Osteoblast (primary cell): ENCODE measurements at regions not wholly inside any gene's neighbourhood (a gene's known extent, or its start where the extent isn't known, plus 50 kb on each side); places are given as distances from the start of the nearest gene placed in this dataset.

ENCODE experiments used
- DNase-seq: peaks from one replicate; pipeline ENCODE4 v3.0.0; 2011; ENCODE audit warnings: low spot score, mixed read lengths; ENCODE audit not compliant: insufficient read length; ENCODE audit errors: missing footprints
- H2AFZ ChIP-seq: 2 replicates; pipeline ENCODE4 v1.6.0; 2011; ENCODE audit warnings: mild to moderate bottlenecking, low read length
- H3K27ac ChIP-seq: 2 replicates; pipeline ENCODE4 v1.5.1; 2011; ENCODE audit warnings: mild to moderate bottlenecking, low read depth, low read length, moderate library complexity
- H3K27me3 ChIP-seq: 2 replicates; pipeline ENCODE4 v1.6.0; 2012; ENCODE audit warnings: mild to moderate bottlenecking, control low read depth, inconsistent platforms, low read length, moderate library complexity; ENCODE audit not compliant: insufficient read depth
- H3K36me3 ChIP-seq: 2 replicates; pipeline ENCODE4 v1.5.1; 2011; ENCODE audit warnings: mild to moderate bottlenecking, low read length, control low read depth, moderate library complexity; ENCODE audit not compliant: insufficient read depth
- H3K4me1 ChIP-seq: 2 replicates; pipeline ENCODE4 v1.5.1; 2011; ENCODE audit warnings: mild to moderate bottlenecking, low read length, control low read depth, moderate library complexity; ENCODE audit not compliant: insufficient read depth
- H3K4me2 ChIP-seq: 2 replicates; pipeline ENCODE4 v1.6.0; 2011; ENCODE audit warnings: mild to moderate bottlenecking, low read length; ENCODE audit not compliant: insufficient read depth
- H3K4me3 ChIP-seq: fragments of 200-600 bp; sonication (generic); 3 replicates; pipeline ENCODE4 v1.5.1; 2012; ENCODE audit warnings: mild to moderate bottlenecking, low read length, inconsistent platforms; ENCODE audit not compliant: insufficient read depth
- H3K79me2 ChIP-seq: 2 replicates; pipeline ENCODE4 v1.6.0; 2012; ENCODE audit warnings: mild to moderate bottlenecking, low read length, control low read depth, inconsistent platforms; ENCODE audit not compliant: insufficient read depth
- H3K9me3 ChIP-seq: 2 replicates; pipeline ENCODE4 v1.5.1; 2011; ENCODE audit warnings: low read depth, low read length, control low read depth
- H4K20me1 ChIP-seq: 2 replicates; pipeline ENCODE4 v1.6.0; 2012; ENCODE audit warnings: mild to moderate bottlenecking, low read length, control low read depth; ENCODE audit not compliant: insufficient read depth
- TF ChIP-seq, protein P1 (sequence below): IDR thresholded peaks from 2 replicates; pipeline ENCODE4 v1.5.1; 2011; ENCODE audit warnings: mild to moderate bottlenecking, low read depth, low read length, moderate library complexity; ENCODE audit errors: extremely low read depth

- Histone ChIP-seq H4K20me1 (no peaks in the 10 kb centered on the region), H3K4me3 (no peak overlapping the region), H3K27me3 (peaks cover 3% of the 10 kb centered on the region), H2AFZ (no peak overlapping the region), H3K36me3 (no peaks in the 10 kb centered on the region), H3K9me3 (no peaks in the 10 kb centered on the region), H3K27ac (no peak overlapping the region), H3K79me2 (no peaks in the 10 kb centered on the region), H3K4me1 (no peaks in the 10 kb centered on the region), H3K4me2 (no peak overlapping the region)
- no peak for DNase-seq
- TF ChIP-seq, protein P1, sequence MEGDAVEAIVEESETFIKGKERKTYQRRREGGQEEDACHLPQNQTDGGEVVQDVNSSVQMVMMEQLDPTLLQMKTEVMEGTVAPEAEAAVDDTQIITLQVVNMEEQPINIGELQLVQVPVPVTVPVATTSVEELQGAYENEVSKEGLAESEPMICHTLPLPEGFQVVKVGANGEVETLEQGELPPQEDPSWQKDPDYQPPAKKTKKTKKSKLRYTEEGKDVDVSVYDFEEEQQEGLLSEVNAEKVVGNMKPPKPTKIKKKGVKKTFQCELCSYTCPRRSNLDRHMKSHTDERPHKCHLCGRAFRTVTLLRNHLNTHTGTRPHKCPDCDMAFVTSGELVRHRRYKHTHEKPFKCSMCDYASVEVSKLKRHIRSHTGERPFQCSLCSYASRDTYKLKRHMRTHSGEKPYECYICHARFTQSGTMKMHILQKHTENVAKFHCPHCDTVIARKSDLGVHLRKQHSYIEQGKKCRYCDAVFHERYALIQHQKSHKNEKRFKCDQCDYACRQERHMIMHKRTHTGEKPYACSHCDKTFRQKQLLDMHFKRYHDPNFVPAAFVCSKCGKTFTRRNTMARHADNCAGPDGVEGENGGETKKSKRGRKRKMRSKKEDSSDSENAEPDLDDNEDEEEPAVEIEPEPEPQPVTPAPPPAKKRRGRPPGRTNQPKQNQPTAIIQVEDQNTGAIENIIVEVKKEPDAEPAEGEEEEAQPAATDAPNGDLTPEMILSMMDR: no peak
Observed at GRCh38 chr15:31498329-31498728, 171.7 kb downstream of the KLF13 start.

DNA sequence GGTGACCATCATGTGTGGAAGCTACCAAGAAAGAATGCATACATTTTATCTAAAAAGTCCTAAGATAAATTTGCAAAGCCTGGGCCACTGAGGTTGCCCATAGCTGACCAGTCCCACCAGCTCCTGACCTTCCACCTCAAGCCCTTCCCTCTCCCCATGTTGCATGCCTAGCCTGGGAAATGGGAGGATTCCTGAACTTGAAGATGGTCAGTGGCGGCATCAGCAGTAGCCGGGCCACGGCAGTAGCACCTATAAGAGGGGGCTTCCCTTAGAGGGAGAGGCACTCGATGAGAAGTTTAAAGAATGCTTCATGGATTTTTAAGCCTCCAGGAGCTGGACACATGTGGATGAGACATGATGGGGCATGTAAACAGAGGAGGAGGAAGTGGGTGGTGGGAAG, 172.1 kb downstream of the KLF13 start:
- TF ChIP-seq, protein P1: no peak
- Histone ChIP-seq H3K27me3 (peaks cover 3% of the 10 kb centered on the region), H3K4me1 (no peaks in the 10 kb centered on the region), H3K9me3 (no peaks in the 10 kb centered on the region), H4K20me1 (no peaks in the 10 kb centered on the region), H3K36me3 (no peaks in the 10 kb centered on the region), H3K79me2 (no peaks in the 10 kb centered on the region), H3K4me2 (no peak overlapping the region), H3K4me3 (no peak overlapping the region), H2AFZ (no peak overlapping the region), H3K27ac (no peak overlapping the region)
- no peak for DNase-seq

DNA sequence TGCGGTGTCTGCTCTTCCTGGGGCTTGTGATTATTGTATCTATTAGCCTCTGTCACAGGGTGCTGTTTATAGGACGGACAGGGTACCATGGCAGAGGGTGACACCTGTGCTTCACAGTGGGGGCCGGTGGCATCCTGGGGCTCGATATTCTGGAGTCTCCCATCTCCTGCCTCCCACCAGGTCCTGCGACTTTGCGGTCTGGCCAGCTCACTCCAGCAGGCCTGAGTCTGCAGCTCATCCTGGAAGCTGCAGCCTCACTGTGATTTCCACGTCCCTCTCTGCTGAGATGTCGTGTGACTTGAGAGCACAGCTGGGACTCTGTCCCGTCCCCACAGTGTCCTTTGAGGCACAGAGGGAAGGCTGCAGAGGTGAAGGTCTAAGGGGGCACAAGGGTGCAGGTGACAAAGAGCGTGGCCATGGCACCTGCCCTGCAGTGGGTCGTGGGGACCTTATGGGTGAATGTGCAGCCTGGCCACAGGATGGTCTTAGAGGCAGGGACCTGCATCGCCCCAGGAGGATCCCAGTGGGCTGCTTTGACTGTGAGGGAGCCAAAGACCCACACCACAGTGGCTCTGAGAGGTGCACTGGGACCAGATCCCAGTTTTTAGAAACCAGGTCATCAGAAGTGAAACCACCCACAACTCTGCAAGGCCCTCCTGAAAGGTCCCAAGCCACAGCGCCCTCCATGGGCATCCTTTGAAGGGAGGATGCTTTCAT, 172.8 kb downstream of the KLF13 start:
- Histone ChIP-seq H3K27ac (no peak overlapping the region), H2AFZ (no peak overlapping the region), H4K20me1 (no peaks in the 10 kb centered on the region), H3K4me3 (no peak overlapping the region), H3K4me1 (no peaks in the 10 kb centered on the region), H3K79me2 (no peaks in the 10 kb centered on the region), H3K4me2 (no peak overlapping the region), H3K9me3 (no peaks in the 10 kb centered on the region), H3K36me3 (no peaks in the 10 kb centered on the region), H3K27me3 (peaks cover 3% of the 10 kb centered on the region)
- DNase-seq: no peak
- TF ChIP-seq, protein P1: no peak

GRCh38 chr15:31499953-31500765, 173.5 kb downstream of the KLF13 start:
- no peak for DNase-seq
- H3K4me1 ChIP-seq: no peaks in the 10 kb centered on the region
- no peaks in the 10 kb centered on the region for H3K9me3 ChIP-seq
- no peaks in the 10 kb centered on the region for H3K79me2 ChIP-seq
- H3K36me3 ChIP-seq: no peaks in the 10 kb centered on the region
- H3K4me3 ChIP-seq: no peak overlapping the region
- H3K27me3 ChIP-seq: peaks cover 3% of the 10 kb centered on the region
- no peaks in the 10 kb centered on the region for H4K20me1 ChIP-seq
- H3K4me2 ChIP-seq: no peak overlapping the region
- H3K27ac ChIP-seq: no peak overlapping the region
- TF ChIP-seq, protein P1: no peak
- H2AFZ ChIP-seq: no peak overlapping the region
